ENCODE measurements at regions not wholly inside any gene's neighbourhood (a gene's known extent, or its start where the extent isn't known, plus 50 kb on each side); places are given as distances from the start of the nearest gene placed in this dataset.
"Not testable (repeated sequence)": the region's sequence is repeated elsewhere in the genome, so short reads cannot be mapped to it uniquely, and the experiment has no call there.

- DNase-seq (ENCODE audit: low read depth in 2 of 2, low spot score in 1 of 2): no peak
Observed at GRCh38 chr10:57961487-57961886, 306.2 kb downstream of the IPMK start.

- no peak for DNase-seq (ENCODE audit: low read depth in 2 of 2, low spot score in 1 of 2)
Observed at GRCh38 chr10:57960406-57960805, 307.3 kb downstream of the IPMK start.

GRCh38 chr10:57959318-57960006, 308.2 kb downstream of the IPMK start:
- no peak for DNase-seq (ENCODE audit: low read depth in 2 of 2, low spot score in 1 of 2)

- no peak for DNase-seq (ENCODE audit: low read depth in 2 of 2, low spot score in 1 of 2)
Observed at GRCh38 chr10:57955076-57955475, 312.6 kb downstream of the IPMK start.

- no peak for DNase-seq (ENCODE audit: low read depth in 2 of 2, low spot score in 1 of 2)
Observed at GRCh38 chr10:57952741-57953140, 315.0 kb downstream of the IPMK start.

GRCh38 chr10:57950442-57950974, 317.2 kb downstream of the IPMK start:
- no peak for DNase-seq (ENCODE audit: low read depth in 2 of 2, low spot score in 1 of 2)

GRCh38 chr10:57948796-57949195, 318.9 kb downstream of the IPMK start:
- no peak for DNase-seq (ENCODE audit: low read depth in 2 of 2, low spot score in 1 of 2)

GRCh38 chr10:57946833-57947232, 320.9 kb downstream of the IPMK start:
- DNase-seq (ENCODE audit: low read depth in 2 of 2, low spot score in 1 of 2): no peak

- no peak for DNase-seq (ENCODE audit: low read depth in 2 of 2, low spot score in 1 of 2)
Observed at GRCh38 chr10:57943701-57944100, 324.0 kb downstream of the IPMK start.

- no peak for DNase-seq (ENCODE audit: low read depth in 2 of 2, low spot score in 1 of 2)
Observed at GRCh38 chr10:57925045-57925444, 342.6 kb downstream of the IPMK start.

GRCh38 chr10:57921140-57921539, 346.6 kb downstream of the IPMK start:
- DNase-seq (ENCODE audit: low read depth in 2 of 2, low spot score in 1 of 2): no peak

GRCh38 chr10:57919864-57920263, 347.8 kb downstream of the IPMK start:
- DNase-seq (ENCODE audit: low read depth in 2 of 2, low spot score in 1 of 2): no peak

- no peak for DNase-seq (ENCODE audit: low read depth in 2 of 2, low spot score in 1 of 2)
Observed at GRCh38 chr10:57917019-57917418, 350.7 kb downstream of the IPMK start.

GRCh38 chr10:57905861-57906260, 361.8 kb downstream of the IPMK start:
- DNase-seq (ENCODE audit: low read depth in 2 of 2, low spot score in 1 of 2): no peak

- DNase-seq (ENCODE audit: low read depth in 2 of 2, low spot score in 1 of 2): no peak
Observed at GRCh38 chr10:57905010-57905409, 362.7 kb downstream of the IPMK start.

GRCh38 chr10:57898231-57898630, 369.5 kb downstream of the IPMK start:
- no peak for DNase-seq (ENCODE audit: low read depth in 2 of 2, low spot score in 1 of 2)

GRCh38 chr10:57897611-57898010, 370.1 kb downstream of the IPMK start:
- DNase-seq (ENCODE audit: low read depth in 2 of 2, low spot score in 1 of 2): no peak

- DNase-seq (ENCODE audit: low read depth in 2 of 2, low spot score in 1 of 2): no peak
Observed at GRCh38 chr10:57894361-57894760, 373.3 kb downstream of the IPMK start.

GRCh38 chr10:57891201-57892006, 376.3 kb downstream of the IPMK start:
- DNase-seq (ENCODE audit: low read depth in 2 of 2, low spot score in 1 of 2): no peak

- no peak for DNase-seq (ENCODE audit: low read depth in 2 of 2, low spot score in 1 of 2)
Observed at GRCh38 chr10:57890691-57891090, 377.0 kb downstream of the IPMK start.

- not testable (repeated sequence) for DNase-seq (ENCODE audit: low read depth in 2 of 2, low spot score in 1 of 2)
Observed at GRCh38 chr10:57885618-57885968, 382.1 kb downstream of the IPMK start.

GRCh38 chr10:57884965-57885617, 382.6 kb downstream of the IPMK start:
- DNase-seq (ENCODE audit: low read depth in 2 of 2, low spot score in 1 of 2): no peak

All from stimulated activated CD8-positive, alpha-beta memory T cell treated with anti-CD3 and anti-CD28 coated beads, Interleukin-4, amount 100 ng/mL, for 4 hours (primary cell).